Common myeloid progenitor, CD34-positive (primary cell): ENCODE measurements at regions not wholly inside any gene's neighbourhood (a gene's known extent, or its start where the extent isn't known, plus 50 kb on each side); places are given as distances from the start of the nearest gene placed in this dataset.

Experiments used
- CTCF ChIA-PET: fragments of 350-600 bp; sonication (Branson Sonifier 250); formaldehyde crosslinking; loops from one replicate; lab custom pipeline; 2021; ENCODE audit warnings: antibody characterized with exemption; lab: Charles Lee
- POLR2A ChIA-PET: fragments of 350-600 bp; sonication (Branson Sonifier 250); formaldehyde crosslinking; loops from one replicate; lab custom pipeline; 2021; ENCODE audit warnings: antibody characterized with exemption; lab: Charles Lee
- DNase-seq, 3 donors: peaks; one replicate each; pipeline versions ENCODE4 v3.0.0 to v3.0.0-alpha.2; 2013
- H3K27ac ChIP-seq, 2 experiments: 1 replicate in 1 of 2; 2 replicates in 1 of 2; pipeline ENCODE4 v1.7.0; 2013; ENCODE audit warnings: inconsistent platforms in 2 of 2, low read length in 2 of 2, mild to moderate bottlenecking in 2 of 2, low read depth in 1 of 2, moderate library complexity in 1 of 2; ENCODE audit not compliant: severe bottlenecking in 2 of 2, insufficient read depth in 1 of 2, poor library complexity in 1 of 2
- H3K27me3 ChIP-seq, 5 experiments: replicated peaks in 2 of 5; 1 replicate in 3 of 5; 2 replicates in 2 of 5; pipeline versions ENCODE4 v1.6.1 to v1.7.0; 2013; ENCODE audit warnings: low read length in 4 of 5, mild to moderate bottlenecking in 2 of 5, moderate library complexity in 2 of 5, inconsistent platforms in 1 of 5; ENCODE audit not compliant: insufficient read depth in 5 of 5, control insufficient read depth in 4 of 5
- H3K36me3 ChIP-seq, 4 experiments: 1 replicate in 2 of 4; 2 replicates in 2 of 4; pipeline versions ENCODE4 v1.6.1 to v1.7.0; 2013; ENCODE audit warnings: low read length in 3 of 4, control low read depth in 1 of 4, mild to moderate bottlenecking in 1 of 4; ENCODE audit not compliant: control insufficient read depth in 4 of 4, insufficient read depth in 4 of 4
- H3K4me1 ChIP-seq, 4 experiments: 1 replicate in 3 of 4; 2 replicates in 1 of 4; pipeline versions ENCODE4 v1.6.1 to v1.7.1; 2013; ENCODE audit warnings: low read length in 3 of 4, mild to moderate bottlenecking in 3 of 4, control low read depth in 1 of 4, inconsistent platforms in 1 of 4, moderate library complexity in 1 of 4; ENCODE audit not compliant: control insufficient read depth in 4 of 4, insufficient read depth in 4 of 4; ENCODE audit errors: control extremely low read depth in 1 of 4
- H3K4me3 ChIP-seq, 7 experiments: 1 replicate in 4 of 7; 2 replicates in 3 of 7; pipeline versions ENCODE4 v1.5.1 to v1.7.0; 2013; ENCODE audit warnings: mild to moderate bottlenecking in 7 of 7, low read length in 6 of 7, moderate library complexity in 6 of 7, inconsistent platforms in 2 of 7, low read depth in 2 of 7, control low read depth in 1 of 7; ENCODE audit not compliant: insufficient read depth in 4 of 7, control insufficient read depth in 1 of 7; ENCODE audit errors: extremely low read depth in 1 of 7
- H3K9me3 ChIP-seq, 5 experiments: 1 replicate in 4 of 5; 2 replicates in 1 of 5; pipeline versions ENCODE4 v1.6.1 to v1.7.1; 2013; ENCODE audit warnings: low read length in 4 of 5, mild to moderate bottlenecking in 2 of 5, inconsistent platforms in 1 of 5, low read depth in 1 of 5, moderate library complexity in 1 of 5; ENCODE audit not compliant: control insufficient read depth in 4 of 5, insufficient read depth in 2 of 5; ENCODE audit errors: control extremely low read depth in 1 of 5
- WGBS: methylation state at CpG from one replicate; pipeline ENCODE4 v1.1.5; 2013; ENCODE audit not compliant: insufficient coverage; 5-methylcytosine and 5-hydroxymethylcytosine counted together

GRCh38 chr1:219664310-219665029, 51.6 kb upstream of the ZC3H11B start:
- no peak overlapping the region for H3K27ac ChIP-seq
- no peaks in the 10 kb centered on the region for H3K9me3 ChIP-seq
- DNase-seq = no peak
- WGBS = 60% methylated on average over 1 of the region's 4 CpGs
- ChIA-PET CTCF (no interaction called here), POLR2A (no interaction called here)
- peaks cover 7 to 11% (median 8%) of the 10 kb centered on the region in 5 experiments for H3K27me3 ChIP-seq
- no peak overlapping the region for H3K4me3 ChIP-seq
- H3K36me3 ChIP-seq = no peaks in the 10 kb centered on the region
- peaks cover 0 to 3% (median 0%) of the 10 kb centered on the region in 4 experiments for H3K4me1 ChIP-seq
